MM.1S (cell line): ENCODE measurements at regions not wholly inside any gene's neighbourhood (a gene's known extent, or its start where the extent isn't known, plus 50 kb on each side); places are given as distances from the start of the nearest gene placed in this dataset.

Source experiments
- DNase-seq: peaks from one replicate; pipeline ENCODE4 v3.0.0-alpha.2; 2015
- H2AFZ ChIP-seq: fragments of 300-600 bp; sonication (generic); 2 replicates; pipeline ENCODE4 v1.6.0; 2016; ENCODE audit warnings: antibody characterized with exemption, low read length
- H3F3A ChIP-seq: fragments of 300-600 bp; sonication (generic); 2 replicates; pipeline ENCODE4 v1.6.1; 2016; ENCODE audit warnings: mild to moderate bottlenecking, antibody characterized with exemption, low read length, moderate library complexity, mixed read lengths; ENCODE audit not compliant: insufficient read depth
- H3K27ac ChIP-seq: fragments of 300-600 bp; sonication (generic); 2 replicates; pipeline ENCODE4 v1.5.1; 2016; ENCODE audit warnings: mild to moderate bottlenecking, low read length
- H3K27me3 ChIP-seq: fragments of 300-600 bp; sonication (generic); replicated peaks from 2 replicates; pipeline ENCODE4 v1.6.0; 2016; ENCODE audit warnings: low read length; ENCODE audit not compliant: insufficient read depth
- H3K36me3 ChIP-seq: fragments of 300-600 bp; sonication (generic); replicated peaks from 2 replicates; pipeline ENCODE4 v1.6.1; 2016; ENCODE audit warnings: mild to moderate bottlenecking, low read length, mixed read lengths; ENCODE audit not compliant: insufficient read depth
- H3K4me1 ChIP-seq: fragments of 300-600 bp; sonication (generic); 2 replicates; pipeline ENCODE4 v1.6.1; 2016; ENCODE audit warnings: low read length, mixed read lengths
- H3K4me2 ChIP-seq: fragments of 300-600 bp; sonication (generic); 2 replicates; pipeline ENCODE4 v1.6.0; 2016; ENCODE audit warnings: low read depth, low read length
- H3K4me3 ChIP-seq: fragments of 300-600 bp; sonication (generic); 2 replicates; pipeline ENCODE4 v1.5.1; 2016; ENCODE audit warnings: low read length, mixed read lengths
- H3K79me2 ChIP-seq: fragments of 300-600 bp; sonication (generic); 2 replicates; pipeline ENCODE4 v1.6.1; 2016; ENCODE audit warnings: mixed run types, low read length, mixed read lengths
- H3K9ac ChIP-seq: fragments of 300-600 bp; sonication (generic); 2 replicates; pipeline ENCODE4 v1.6.1; 2016; ENCODE audit warnings: low read length, mixed read lengths
- H3K9me2 ChIP-seq: fragments of 300-600 bp; sonication (generic); replicated peaks from 2 replicates; pipeline ENCODE4 v1.6.1; 2016; ENCODE audit warnings: mild to moderate bottlenecking, low read length, mixed read lengths; ENCODE audit not compliant: insufficient read depth
- H3K9me3 ChIP-seq: fragments of 300-600 bp; sonication (generic); replicated peaks from 2 replicates; pipeline ENCODE4 v1.6.1; 2016; ENCODE audit warnings: mild to moderate bottlenecking, low read length, mixed read lengths; ENCODE audit not compliant: insufficient read depth
- H4K20me1 ChIP-seq: fragments of 300-600 bp; sonication (generic); 2 replicates; pipeline ENCODE4 v1.6.1; 2016; ENCODE audit warnings: mild to moderate bottlenecking, low read length, moderate library complexity, mixed read lengths; ENCODE audit not compliant: insufficient read depth
- EZH2 ChIP-seq: fragments of 300-600 bp; sonication (generic); optimal IDR thresholded peaks from 2 replicates; pipeline ENCODE3; 2017; ENCODE audit warnings: low read depth, mild to moderate bottlenecking, antibody characterized with exemption, low read length, mixed read lengths
- EZH2phosphoT487 ChIP-seq: fragments of 300-600 bp; sonication (generic); IDR thresholded peaks from 2 replicates; pipeline ENCODE4 v1.6.1; 2018; ENCODE audit warnings: antibody characterized with exemption, low read length
- TF ChIP-seq, protein P1 (sequence below): fragments of 300-600 bp; sonication (generic); IDR thresholded peaks from 2 replicates; pipeline ENCODE4 v1.5.1; 2016; ENCODE audit warnings: antibody characterized with exemption, low read length, mixed read lengths

DNA sequence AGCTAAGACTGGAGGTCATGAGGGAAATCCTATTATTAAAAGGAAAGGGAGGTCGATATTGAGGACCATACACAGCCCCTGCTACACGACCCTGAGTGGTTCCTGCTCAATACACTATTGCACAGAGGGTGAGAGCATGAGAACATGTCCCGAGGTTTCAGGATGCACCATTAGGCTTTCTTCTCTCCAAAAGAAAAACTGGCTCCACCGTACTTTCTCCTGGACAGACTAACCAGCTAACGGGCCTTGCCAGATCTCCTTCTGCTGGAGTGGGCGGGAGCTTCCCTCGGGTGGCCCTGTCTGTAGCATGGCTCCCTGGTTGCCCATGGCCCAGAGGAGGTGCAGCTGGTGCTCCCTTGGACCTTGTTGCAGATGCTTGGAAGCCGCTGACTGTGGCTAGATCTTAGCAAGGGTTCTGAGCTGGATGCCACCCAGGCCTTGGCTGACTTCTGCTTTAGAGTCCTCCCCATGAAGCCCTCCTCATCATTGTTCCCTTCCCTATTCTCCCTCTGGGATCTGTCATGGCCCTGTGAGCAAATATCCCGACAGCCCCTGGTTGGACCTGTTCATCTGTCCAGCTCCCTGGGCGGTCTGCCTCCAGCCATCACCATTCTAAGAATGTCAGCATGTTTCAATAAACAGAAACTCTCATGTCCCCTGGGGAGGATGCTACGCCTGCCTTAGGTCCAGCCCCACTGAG lies 52.9 kb upstream of the SHH start:
- no peak overlapping the region for H3K9ac ChIP-seq
- H3K4me2 ChIP-seq, result no peak overlapping the region
- no peaks in the 10 kb centered on the region for H3K9me3 ChIP-seq
- no peaks in the 10 kb centered on the region for H3K36me3 ChIP-seq
- TF ChIP-seq, protein P1, sequence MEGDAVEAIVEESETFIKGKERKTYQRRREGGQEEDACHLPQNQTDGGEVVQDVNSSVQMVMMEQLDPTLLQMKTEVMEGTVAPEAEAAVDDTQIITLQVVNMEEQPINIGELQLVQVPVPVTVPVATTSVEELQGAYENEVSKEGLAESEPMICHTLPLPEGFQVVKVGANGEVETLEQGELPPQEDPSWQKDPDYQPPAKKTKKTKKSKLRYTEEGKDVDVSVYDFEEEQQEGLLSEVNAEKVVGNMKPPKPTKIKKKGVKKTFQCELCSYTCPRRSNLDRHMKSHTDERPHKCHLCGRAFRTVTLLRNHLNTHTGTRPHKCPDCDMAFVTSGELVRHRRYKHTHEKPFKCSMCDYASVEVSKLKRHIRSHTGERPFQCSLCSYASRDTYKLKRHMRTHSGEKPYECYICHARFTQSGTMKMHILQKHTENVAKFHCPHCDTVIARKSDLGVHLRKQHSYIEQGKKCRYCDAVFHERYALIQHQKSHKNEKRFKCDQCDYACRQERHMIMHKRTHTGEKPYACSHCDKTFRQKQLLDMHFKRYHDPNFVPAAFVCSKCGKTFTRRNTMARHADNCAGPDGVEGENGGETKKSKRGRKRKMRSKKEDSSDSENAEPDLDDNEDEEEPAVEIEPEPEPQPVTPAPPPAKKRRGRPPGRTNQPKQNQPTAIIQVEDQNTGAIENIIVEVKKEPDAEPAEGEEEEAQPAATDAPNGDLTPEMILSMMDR, result no peak
- TF ChIP-seq EZH2phosphoT487, result no peak
- TF ChIP-seq EZH2, result no peak
- H3K27me3 ChIP-seq, result peaks cover 71% of the 10 kb centered on the region
- H3F3A ChIP-seq, result no peaks in the 10 kb centered on the region
- H3K79me2 ChIP-seq, result no peaks in the 10 kb centered on the region
- no peaks in the 10 kb centered on the region for H3K9me2 ChIP-seq
- DNase-seq, result no peak
- H3K27ac ChIP-seq, result no peak overlapping the region
- no peak overlapping the region for H3K4me3 ChIP-seq
- H2AFZ ChIP-seq, result no peak overlapping the region
- no peaks in the 10 kb centered on the region for H4K20me1 ChIP-seq
- H3K4me1 ChIP-seq, result no peaks in the 10 kb centered on the region

DNA sequence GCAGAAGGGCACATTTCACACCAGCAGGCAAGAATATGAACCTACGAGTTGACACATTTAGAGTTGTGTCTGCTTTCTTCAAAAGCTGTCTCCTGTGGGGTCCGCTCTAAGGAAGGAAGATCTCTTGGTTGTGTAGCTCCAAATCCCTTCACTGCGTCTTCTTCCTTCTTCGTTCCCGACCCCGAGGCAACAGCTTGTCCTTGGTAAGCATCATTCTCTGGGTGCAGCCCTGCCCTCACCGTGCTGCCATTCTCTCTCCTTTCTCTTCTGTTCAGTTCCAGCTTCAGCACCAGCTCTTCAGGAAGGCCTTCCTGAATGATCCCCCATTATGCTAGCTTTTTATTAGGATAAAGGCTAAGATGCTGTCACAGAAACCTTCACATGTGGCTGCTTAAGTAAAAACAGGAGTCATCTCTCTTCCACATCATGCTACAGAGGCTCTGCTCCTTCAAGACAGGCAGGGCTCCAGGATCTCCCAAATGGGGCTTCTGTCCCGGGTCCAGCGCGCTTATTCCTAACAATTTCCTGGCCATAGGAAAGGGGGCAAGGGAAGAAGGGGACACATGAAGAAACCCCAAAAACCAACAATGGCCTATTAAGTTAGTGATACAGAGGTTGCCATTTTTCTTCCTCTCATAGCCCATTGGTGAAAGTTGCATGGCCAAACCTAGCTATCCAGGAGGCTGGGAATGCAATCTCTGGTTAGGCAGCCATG lies 52.2 kb upstream of the SHH start:
- TF ChIP-seq EZH2phosphoT487, result no peak
- Histone ChIP-seq H3K27me3 (peaks cover 64% of the 10 kb centered on the region), H4K20me1 (no peaks in the 10 kb centered on the region), H3F3A (no peaks in the 10 kb centered on the region), H2AFZ (no peak overlapping the region), H3K27ac (no peak overlapping the region), H3K36me3 (no peaks in the 10 kb centered on the region), H3K79me2 (no peaks in the 10 kb centered on the region), H3K9me3 (no peaks in the 10 kb centered on the region), H3K9me2 (no peaks in the 10 kb centered on the region), H3K4me3 (no peak overlapping the region), H3K4me2 (no peak overlapping the region), H3K9ac (no peak overlapping the region), H3K4me1 (no peaks in the 10 kb centered on the region)
- DNase-seq, result no peak

DNA sequence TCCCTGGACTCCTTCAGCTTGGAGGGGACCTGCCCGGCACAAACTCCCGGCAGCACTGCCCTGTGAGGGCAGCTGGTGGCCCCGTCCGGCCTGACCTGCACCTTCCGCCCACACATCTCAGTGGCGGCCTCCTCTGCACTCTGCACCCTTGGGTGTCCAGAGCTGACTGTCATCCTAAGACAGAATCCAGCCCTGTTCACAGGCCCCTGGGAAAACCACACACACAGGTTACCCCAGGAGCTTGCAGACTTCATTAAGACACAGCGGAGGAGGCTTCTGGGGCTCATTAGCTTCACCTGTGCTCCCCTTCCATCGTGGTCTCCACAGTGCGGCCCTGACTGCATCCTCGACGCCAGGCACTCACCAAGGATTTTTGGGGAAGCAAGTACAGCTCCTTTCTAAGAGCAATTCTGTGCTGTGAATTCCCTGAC lies 51.5 kb upstream of the SHH start:
- no peaks in the 10 kb centered on the region for H3K9me3 ChIP-seq
- no peaks in the 10 kb centered on the region for H3K9me2 ChIP-seq
- H2AFZ ChIP-seq, result no peak overlapping the region
- H3K4me3 ChIP-seq, result no peak overlapping the region
- no peaks in the 10 kb centered on the region for H3K79me2 ChIP-seq
- no peaks in the 10 kb centered on the region for H3K36me3 ChIP-seq
- H3K27ac ChIP-seq, result no peak overlapping the region
- H3K27me3 ChIP-seq, result peaks cover 60% of the 10 kb centered on the region; the same call in 1 of the 2 replicates
- no peaks in the 10 kb centered on the region for H4K20me1 ChIP-seq
- H3K4me1 ChIP-seq, result no peaks in the 10 kb centered on the region
- H3K9ac ChIP-seq, result no peak overlapping the region
- no peak overlapping the region for H3K4me2 ChIP-seq
- TF ChIP-seq EZH2phosphoT487 (no peak), EZH2 (no peak)
- TF ChIP-seq, protein P1, result no peak
- no peaks in the 10 kb centered on the region for H3F3A ChIP-seq
- no peak for DNase-seq
